LNCAP (cell line): ENCODE measurements at regions not wholly inside any gene's neighbourhood (a gene's known extent, or its start where the extent isn't known, plus 50 kb on each side); places are given as distances from the start of the nearest gene placed in this dataset.

Experiments
- CTCF ChIP-seq: fragments of 450-650 bp; IDR thresholded peaks from 2 replicates; pipeline ENCODE4 v1.5.1; 2017; ENCODE audit warnings: mild to moderate bottlenecking

- TF ChIP-seq CTCF = no peak
Measured at GRCh38 chr16:54356391-54356790, 69.8 kb upstream of the IRX3 start.

- TF ChIP-seq CTCF = no peak
Measured at GRCh38 chr16:54355251-54355650, 68.7 kb upstream of the IRX3 start.

- no peak for TF ChIP-seq CTCF
Measured at GRCh38 chr16:54353097-54353496, 66.5 kb upstream of the IRX3 start.

GRCh38 chr16:54351171-54351570 lies 64.6 kb upstream of the IRX3 start:
- TF ChIP-seq CTCF = no peak

- TF ChIP-seq CTCF = no peak
Measured at GRCh38 chr16:54347961-54348360, 61.4 kb upstream of the IRX3 start.

GRCh38 chr16:54346041-54346440 lies 59.5 kb upstream of the IRX3 start:
- no peak for TF ChIP-seq CTCF

- no peak for TF ChIP-seq CTCF
Measured at GRCh38 chr16:54344646-54345630, 58.4 kb upstream of the IRX3 start.
